Nephron progenitor cell (in vitro differentiated cells): ENCODE measurements at regions not wholly inside any gene's neighbourhood (a gene's known extent, or its start where the extent isn't known, plus 50 kb on each side); places are given as distances from the start of the nearest gene placed in this dataset.

Source experiments
- DNase-seq: peaks from one replicate; pipeline ENCODE4 v3.0.0; 2021
- H3K27ac Mint-ChIP-seq: 2 replicates; pipeline ENCODE4 v1.8.0; 2021; ENCODE audit warnings: mild to moderate bottlenecking, moderate library complexity, mixed read lengths
- H3K27me3 Mint-ChIP-seq: 2 replicates; pipeline ENCODE4 v1.8.0; 2021; ENCODE audit warnings: mild to moderate bottlenecking, low read depth, mixed read lengths; ENCODE audit not compliant: poor library complexity
- H3K36me3 Mint-ChIP-seq: 2 replicates; pipeline ENCODE4 v1.8.0; 2021; ENCODE audit warnings: low read depth, mixed read lengths
- H3K4me1 Mint-ChIP-seq: 2 replicates; pipeline ENCODE4 v1.8.0; 2021; ENCODE audit warnings: mixed read lengths
- H3K4me3 Mint-ChIP-seq: 2 replicates; pipeline ENCODE4 v1.8.0; 2021; ENCODE audit warnings: mild to moderate bottlenecking, moderate library complexity, mixed read lengths
- H3K9me3 Mint-ChIP-seq: 2 replicates; pipeline ENCODE4 v1.8.0; 2021; ENCODE audit warnings: mild to moderate bottlenecking, moderate library complexity, mixed read lengths
- TF ChIP-seq, protein P1 (sequence below): fragments of 200-600 bp; sonication (generic); IDR thresholded peaks from 2 replicates; pipeline ENCODE4 v1.5.0; 2021; ENCODE audit warnings: antibody characterized with exemption

DNA sequence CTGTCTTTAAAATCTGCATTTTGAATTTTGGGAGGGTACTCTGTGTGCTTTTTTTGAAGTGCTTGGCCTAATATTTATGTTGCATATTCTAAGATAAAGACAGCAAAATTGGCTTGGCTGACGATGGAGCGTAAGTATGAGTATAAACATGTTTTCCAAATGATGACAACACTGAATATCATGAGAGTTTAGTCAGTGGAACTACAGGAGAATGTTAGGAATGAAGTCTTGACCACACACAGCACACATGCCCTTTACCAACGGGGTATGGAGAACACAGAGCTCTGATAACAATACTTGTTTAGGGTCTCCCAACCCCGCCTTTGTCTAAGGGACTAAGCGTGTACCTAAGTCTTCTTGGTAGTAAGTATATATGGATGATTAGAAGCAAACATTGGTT lies 253.9 kb upstream of the FZD8 start:
- Mint-ChIP-seq H3K4me3 (no peak overlapping the region), H3K36me3 (peaks cover 8% of the 10 kb centered on the region), H3K4me1 (peaks cover 34% of the 10 kb centered on the region), H3K27ac (no peak overlapping the region), H3K27me3 (no peaks in the 10 kb centered on the region), H3K9me3 (peaks cover 16% of the 10 kb centered on the region)
- DNase-seq = no peak
- TF ChIP-seq, protein P1, sequence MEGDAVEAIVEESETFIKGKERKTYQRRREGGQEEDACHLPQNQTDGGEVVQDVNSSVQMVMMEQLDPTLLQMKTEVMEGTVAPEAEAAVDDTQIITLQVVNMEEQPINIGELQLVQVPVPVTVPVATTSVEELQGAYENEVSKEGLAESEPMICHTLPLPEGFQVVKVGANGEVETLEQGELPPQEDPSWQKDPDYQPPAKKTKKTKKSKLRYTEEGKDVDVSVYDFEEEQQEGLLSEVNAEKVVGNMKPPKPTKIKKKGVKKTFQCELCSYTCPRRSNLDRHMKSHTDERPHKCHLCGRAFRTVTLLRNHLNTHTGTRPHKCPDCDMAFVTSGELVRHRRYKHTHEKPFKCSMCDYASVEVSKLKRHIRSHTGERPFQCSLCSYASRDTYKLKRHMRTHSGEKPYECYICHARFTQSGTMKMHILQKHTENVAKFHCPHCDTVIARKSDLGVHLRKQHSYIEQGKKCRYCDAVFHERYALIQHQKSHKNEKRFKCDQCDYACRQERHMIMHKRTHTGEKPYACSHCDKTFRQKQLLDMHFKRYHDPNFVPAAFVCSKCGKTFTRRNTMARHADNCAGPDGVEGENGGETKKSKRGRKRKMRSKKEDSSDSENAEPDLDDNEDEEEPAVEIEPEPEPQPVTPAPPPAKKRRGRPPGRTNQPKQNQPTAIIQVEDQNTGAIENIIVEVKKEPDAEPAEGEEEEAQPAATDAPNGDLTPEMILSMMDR = no peak

DNA sequence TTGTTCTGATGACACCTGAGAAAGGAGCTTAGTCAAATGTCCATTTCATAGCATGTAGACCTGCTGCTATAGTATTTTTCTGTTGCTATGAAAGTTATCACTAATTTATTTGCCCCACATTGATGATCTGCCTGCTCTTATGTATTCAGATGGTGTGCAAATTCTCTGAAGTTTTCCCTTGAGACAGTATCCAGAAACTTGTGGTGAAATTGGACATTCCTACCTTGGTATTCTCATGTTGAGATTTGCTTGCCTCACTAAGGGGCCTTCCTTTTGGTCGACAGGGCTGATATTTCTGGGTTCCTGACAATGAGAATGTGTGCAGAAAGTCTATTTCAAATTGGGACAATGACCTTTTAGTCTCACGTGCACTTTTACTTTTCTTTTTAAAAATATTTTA lies 253.2 kb upstream of the FZD8 start:
- DNase-seq = no peak
- H3K27me3 Mint-ChIP-seq = no peaks in the 10 kb centered on the region

DNA sequence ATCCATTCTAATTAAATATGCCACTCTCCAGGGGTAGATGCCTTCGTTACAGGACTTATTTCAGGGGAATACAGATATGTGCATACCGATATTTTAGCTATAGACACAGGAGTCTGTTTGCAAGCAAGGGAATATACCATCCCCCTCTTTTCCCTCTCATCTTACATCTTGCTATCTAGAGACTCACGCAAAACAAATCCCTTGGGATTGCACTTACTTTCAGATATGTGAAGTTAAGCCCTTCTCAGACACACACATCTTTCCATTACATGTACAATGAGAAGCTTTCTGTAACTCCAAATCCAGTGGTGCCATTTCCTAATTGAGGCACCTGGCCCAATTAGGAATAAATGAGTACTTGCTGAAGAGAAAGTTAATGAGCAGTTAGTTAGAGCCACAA lies 250.4 kb upstream of the FZD8 start:
- Mint-ChIP-seq H3K4me1 (peaks cover 52% of the 10 kb centered on the region), H3K4me3 (no peak overlapping the region), H3K36me3 (peaks cover 21% of the 10 kb centered on the region), H3K9me3 (peaks cover 38% of the 10 kb centered on the region), H3K27ac (no peak overlapping the region), H3K27me3 (no peaks in the 10 kb centered on the region)
- TF ChIP-seq, protein P1 = no peak
- DNase-seq = no peak

More for the DNA sequence above, 253.2 kb upstream of the FZD8 start:
- H3K4me3 Mint-ChIP-seq = no peak overlapping the region
- peaks cover 16% of the 10 kb centered on the region for H3K9me3 Mint-ChIP-seq
- peaks cover 8% of the 10 kb centered on the region for H3K36me3 Mint-ChIP-seq
- H3K27ac Mint-ChIP-seq = no peak overlapping the region
- TF ChIP-seq, protein P1 = no peak
- peaks cover 41% of the 10 kb centered on the region for H3K4me1 Mint-ChIP-seq

DNA sequence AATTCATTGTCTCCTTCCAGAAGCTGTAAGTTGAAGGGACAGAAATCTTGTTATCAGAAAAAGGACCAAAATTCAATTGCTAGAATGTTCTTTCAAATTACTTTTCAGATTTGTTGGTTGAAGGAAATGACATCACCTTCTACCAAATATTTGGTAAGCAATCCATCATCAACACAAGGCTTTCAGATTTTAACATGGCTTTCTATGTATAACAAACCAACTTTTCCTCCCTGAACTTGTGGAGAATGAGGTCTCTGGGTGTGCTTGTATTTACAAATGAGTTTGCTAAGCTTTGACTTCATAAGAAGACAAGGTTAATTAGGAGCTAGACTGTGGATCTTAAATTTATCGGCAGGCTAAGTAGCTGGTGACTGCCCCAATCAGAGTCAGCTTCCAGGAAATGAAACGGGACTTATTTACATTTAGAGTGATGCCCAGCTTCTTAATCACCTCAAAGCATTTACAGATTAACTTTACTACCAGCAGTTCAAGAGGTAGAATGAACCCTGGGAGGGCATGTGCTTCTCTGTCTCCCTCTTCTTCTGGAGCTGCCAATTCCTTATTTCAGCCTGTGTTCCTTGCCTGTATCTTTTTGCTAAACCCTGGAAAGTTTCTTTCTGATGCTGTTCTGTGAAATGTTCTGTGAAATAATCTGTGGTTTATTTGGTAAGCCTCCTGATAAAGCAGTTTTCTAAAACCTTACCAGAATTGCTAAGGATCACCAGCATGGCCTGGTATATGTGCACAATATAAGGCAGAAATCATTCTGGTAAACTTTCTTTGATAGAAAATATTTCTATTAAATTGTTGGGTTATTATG lies 248.8 kb upstream of the FZD8 start:
- Mint-ChIP-seq H3K27ac (peak overlapping the region; percentile 97), H3K36me3 (peaks cover 29% of the 10 kb centered on the region), H3K4me1 (peaks cover 53% of the 10 kb centered on the region), H3K4me3 (no peak overlapping the region), H3K27me3 (no peaks in the 10 kb centered on the region), H3K9me3 (peaks cover 44% of the 10 kb centered on the region)
- TF ChIP-seq, protein P1 = no peak
- no peak for DNase-seq

DNA sequence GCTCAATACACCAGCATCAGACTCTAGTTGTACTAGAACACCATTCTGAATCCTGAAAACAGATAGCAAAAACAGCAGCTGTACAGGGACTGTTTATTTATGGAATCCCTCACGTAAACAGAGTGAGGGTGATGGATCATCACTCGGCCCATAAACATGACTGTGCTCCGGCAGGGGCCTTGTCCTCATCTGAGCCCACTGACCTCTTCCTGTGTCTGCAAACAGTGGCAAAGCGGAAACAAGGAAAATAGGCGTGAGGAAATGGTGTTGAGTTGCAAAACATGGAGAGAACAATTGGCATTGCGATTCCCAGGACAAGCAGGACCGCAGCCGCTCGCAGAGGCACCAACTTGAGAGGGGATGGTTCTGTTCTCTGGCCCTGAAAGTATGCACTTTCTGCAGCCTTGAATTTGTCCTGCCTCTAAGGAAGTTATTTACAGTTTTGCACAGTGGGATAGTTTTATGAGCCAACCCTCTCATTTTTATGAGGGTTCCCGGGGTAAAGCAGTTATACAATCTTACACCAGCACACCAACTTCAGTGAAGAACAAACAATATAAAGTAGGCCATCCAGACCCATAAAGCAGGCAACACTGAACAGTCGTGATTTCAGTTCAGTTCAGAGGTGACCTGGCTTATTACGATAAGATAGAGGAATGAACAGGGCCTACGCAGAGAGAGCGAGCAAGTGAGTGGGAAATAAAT lies 248.0 kb upstream of the FZD8 start:
- Mint-ChIP-seq H3K4me1 (peaks cover 55% of the 10 kb centered on the region), H3K9me3 (peaks cover 44% of the 10 kb centered on the region), H3K4me3 (peak overlapping the region; percentile 48), H3K27me3 (no peaks in the 10 kb centered on the region), H3K27ac (peak overlapping the region; percentile 97), H3K36me3 (peaks cover 29% of the 10 kb centered on the region)
- TF ChIP-seq, protein P1 = no peak
- peak; percentile 11 for DNase-seq
